IPS DF 4.7 (cell line): ENCODE measurements at regions not wholly inside any gene's neighbourhood (a gene's known extent, or its start where the extent isn't known, plus 50 kb on each side); places are given as distances from the start of the nearest gene placed in this dataset.
"Not testable (repeated sequence)": the region's sequence is repeated elsewhere in the genome, so short reads cannot be mapped to it uniquely, and the experiment has no call there.

Experiments used
- DNase-seq: peaks from one replicate; pipeline ENCODE4 v3.0.0-alpha.2; 2013; ENCODE audit warnings: low spot score; ENCODE audit errors: extremely low read depth

- DNase-seq: no peak
These were observed 187.8 kb upstream of the FSHR start for GRCh38 chr2:49342156-49342555.

- DNase-seq: no peak
These were observed 181.2 kb upstream of the FSHR start for GRCh38 chr2:49335546-49335945.

GRCh38 chr2:49332415-49332814, 178.1 kb upstream of the FSHR start:
- no peak for DNase-seq

GRCh38 chr2:49318531-49318930, 164.2 kb upstream of the FSHR start:
- no peak for DNase-seq

- no peak for DNase-seq
These were observed 155.1 kb upstream of the FSHR start for GRCh38 chr2:49309461-49309860.

- DNase-seq: no peak
These were observed 152.6 kb upstream of the FSHR start for GRCh38 chr2:49306925-49307324.

GRCh38 chr2:49298693-49299092, 144.4 kb upstream of the FSHR start:
- not testable (repeated sequence) for DNase-seq

- DNase-seq: no peak
These were observed 143.9 kb upstream of the FSHR start for GRCh38 chr2:49298230-49298629.

GRCh38 chr2:49296107-49296867, 142.0 kb upstream of the FSHR start:
- no peak for DNase-seq

- no peak for DNase-seq
These were observed 139.9 kb upstream of the FSHR start for GRCh38 chr2:49294225-49294624.

- DNase-seq: no peak
These were observed 137.3 kb upstream of the FSHR start for GRCh38 chr2:49291619-49292018.

- no peak for DNase-seq
These were observed 135.4 kb upstream of the FSHR start for GRCh38 chr2:49289711-49290110.

GRCh38 chr2:49288902-49289700, 134.8 kb upstream of the FSHR start:
- DNase-seq: no peak

- DNase-seq: no peak
These were observed 133.9 kb upstream of the FSHR start for GRCh38 chr2:49288113-49288705.

- no peak for DNase-seq
These were observed 132.4 kb upstream of the FSHR start for GRCh38 chr2:49286726-49287125.

GRCh38 chr2:49286045-49286444, 131.7 kb upstream of the FSHR start:
- DNase-seq: peak; percentile 16

- DNase-seq: no peak
These were observed 124.2 kb upstream of the FSHR start for GRCh38 chr2:49278561-49278960.

- no peak for DNase-seq
These were observed 123.8 kb upstream of the FSHR start for GRCh38 chr2:49278141-49278540.

GRCh38 chr2:49271060-49271606, 116.8 kb upstream of the FSHR start:
- DNase-seq: no peak

GRCh38 chr2:49270091-49270490, 115.8 kb upstream of the FSHR start:
- DNase-seq: no peak

- no peak for DNase-seq
These were observed 111.2 kb upstream of the FSHR start for GRCh38 chr2:49265471-49265870.
